Liver (tissue), 8 donors: ENCODE measurements at regions not wholly inside any gene's neighbourhood (a gene's known extent, or its start where the extent isn't known, plus 50 kb on each side); places are given as distances from the start of the nearest gene placed in this dataset.

ENCODE experiments used
- DNase-seq: peaks from one replicate; pipeline ENCODE4 v3.0.0-alpha.2; 2017; ENCODE audit warnings: low spot score
- H3K27ac ChIP-seq, 2 donors: one replicate each; pipeline ENCODE4 v1.7.0; 2013; ENCODE audit warnings: inconsistent platforms in 2 of 2, low read length in 2 of 2, control low read depth in 1 of 2, low read depth in 1 of 2, mild to moderate bottlenecking in 1 of 2
- H3K27me3 ChIP-seq, 4 donors: one replicate each; pipeline versions ENCODE4 v1.6.1 to v1.7.0; 2013; ENCODE audit warnings: low read length in 3 of 4, inconsistent platforms in 1 of 4, mild to moderate bottlenecking in 1 of 4, moderate library complexity in 1 of 4; ENCODE audit not compliant: control insufficient read depth in 4 of 4, insufficient read depth in 4 of 4
- H3K36me3 ChIP-seq, 4 donors: one replicate each; pipeline versions ENCODE4 v1.6.1 to v1.7.0; 2013; ENCODE audit warnings: low read length in 3 of 4, mild to moderate bottlenecking in 3 of 4, low read depth in 1 of 4, moderate library complexity in 1 of 4; ENCODE audit not compliant: control insufficient read depth in 4 of 4, insufficient read depth in 3 of 4
- H3K4me1 ChIP-seq, 4 donors: one replicate each; pipeline versions ENCODE4 v1.6.1 to v1.7.0; 2013; ENCODE audit warnings: low read length in 3 of 4, mild to moderate bottlenecking in 3 of 4, moderate library complexity in 1 of 4; ENCODE audit not compliant: control insufficient read depth in 4 of 4, insufficient read depth in 4 of 4
- H3K4me3 ChIP-seq, 3 donors: one replicate each; pipeline versions ENCODE4 v1.6.1 to v1.7.0; 2013; ENCODE audit warnings: low read length in 3 of 3, control low read depth in 1 of 3, low read depth in 1 of 3, mild to moderate bottlenecking in 1 of 3
- H3K9ac ChIP-seq, 2 donors: one replicate each; pipeline ENCODE4 v1.7.0; 2013; ENCODE audit warnings: low read length in 2 of 2, mild to moderate bottlenecking in 2 of 2, moderate library complexity in 2 of 2, control low read depth in 1 of 2, low read depth in 1 of 2
- H3K9me3 ChIP-seq, 4 donors: one replicate each; pipeline versions ENCODE4 v1.6.1 to v1.7.0; 2013; ENCODE audit warnings: low read length in 3 of 4; ENCODE audit not compliant: control insufficient read depth in 4 of 4
- EGR1 ChIP-seq, 2 donors: IDR thresholded peaks; 2 replicates each; pipeline ENCODE4 v1.6.1; 2016 to 2018; ENCODE audit warnings: antibody characterized with exemption in 2 of 2, low read depth in 2 of 2
- FOXA1 ChIP-seq: IDR thresholded peaks from 2 replicates; pipeline ENCODE4 v1.6.1; 2016; ENCODE audit warnings: antibody characterized with exemption
- FOXA2 ChIP-seq: IDR thresholded peaks from 2 replicates; pipeline ENCODE4 v1.6.1; 2016; ENCODE audit warnings: antibody characterized with exemption
- GABPA ChIP-seq, 2 donors: IDR thresholded peaks in 1 of 2; conservative IDR thresholded peaks in 1 of 2; 2 replicates each; pipeline ENCODE4 v1.6.1; 2016; ENCODE audit warnings: antibody characterized with exemption in 2 of 2, mild to moderate bottlenecking in 1 of 2, moderate library complexity in 1 of 2
- HNF4A ChIP-seq, 2 donors: conservative IDR thresholded peaks; 2 replicates each; pipeline ENCODE4 v1.6.1; 2016; ENCODE audit warnings: antibody characterized with exemption in 2 of 2, mild to moderate bottlenecking in 2 of 2
- HNF4G ChIP-seq: IDR thresholded peaks from 2 replicates; pipeline ENCODE4 v1.6.1; 2016; ENCODE audit warnings: antibody characterized with exemption
- JUND ChIP-seq, 2 donors: IDR thresholded peaks; 2 replicates each; pipeline ENCODE4 v1.6.1; 2016; ENCODE audit warnings: antibody characterized with exemption in 2 of 2
- NR2F2 ChIP-seq: IDR thresholded peaks from 2 replicates; pipeline ENCODE4 v1.6.1; 2016; ENCODE audit warnings: antibody characterized with exemption
- RAD21 ChIP-seq, 2 donors: IDR thresholded peaks; 2 replicates each; pipeline ENCODE4 v1.6.1; 2016; ENCODE audit warnings: antibody characterized with exemption in 2 of 2, mild to moderate bottlenecking in 2 of 2
- RXRA ChIP-seq, 2 donors: IDR thresholded peaks; 2 replicates each; pipeline ENCODE4 v1.6.1; 2017 to 2018; ENCODE audit warnings: antibody characterized with exemption in 2 of 2, mild to moderate bottlenecking in 1 of 2
- SP1 ChIP-seq: IDR thresholded peaks from 2 replicates; pipeline ENCODE4 v1.6.1; 2018; ENCODE audit warnings: antibody characterized with exemption, mild to moderate bottlenecking
- TAF1 ChIP-seq: conservative IDR thresholded peaks from 2 replicates; pipeline ENCODE4 v1.6.1; 2016; ENCODE audit warnings: antibody characterized with exemption, mild to moderate bottlenecking
- YY1 ChIP-seq: IDR thresholded peaks from 2 replicates; pipeline ENCODE4 v1.6.1; 2016; ENCODE audit warnings: antibody characterized with exemption, mild to moderate bottlenecking
- WGBS: extraction: QIAGEN DNeasy Blood & Tissue Kit; methylation state at CpG from one replicate; pipeline ENCODE4 v1.1.7; 2013; 5-methylcytosine and 5-hydroxymethylcytosine counted together
- TF ChIP-seq, protein P1 (sequence below): IDR thresholded peaks from 2 replicates; pipeline ENCODE4 v1.6.1; 2016; ENCODE audit warnings: antibody characterized with exemption, mild to moderate bottlenecking
- TF ChIP-seq, protein P2 (sequence below): IDR thresholded peaks from 2 replicates; pipeline ENCODE4 v1.6.1; 2016; ENCODE audit warnings: antibody characterized with exemption
- TF ChIP-seq, protein P3 (sequence below): fragments of 150-350 bp; IDR thresholded peaks from 2 replicates; pipeline ENCODE4 v1.5.1; 2017; ENCODE audit warnings: improper control_type of control experiment, low read depth, low read length; ENCODE audit not compliant: missing input control
- TF ChIP-seq, protein P4 (sequence below): IDR thresholded peaks from 2 replicates; pipeline ENCODE4 v1.6.1; 2016; ENCODE audit warnings: antibody characterized with exemption
- TF ChIP-seq, protein P5 (sequence below): IDR thresholded peaks from 2 replicates; pipeline ENCODE4 v1.6.1; 2016; ENCODE audit warnings: antibody characterized with exemption
- donor health status: healthy.
- donor health status: healthy.
- donor health status: healthy.
- donor health status: healthy.
- donor health status: healthy.

DNA sequence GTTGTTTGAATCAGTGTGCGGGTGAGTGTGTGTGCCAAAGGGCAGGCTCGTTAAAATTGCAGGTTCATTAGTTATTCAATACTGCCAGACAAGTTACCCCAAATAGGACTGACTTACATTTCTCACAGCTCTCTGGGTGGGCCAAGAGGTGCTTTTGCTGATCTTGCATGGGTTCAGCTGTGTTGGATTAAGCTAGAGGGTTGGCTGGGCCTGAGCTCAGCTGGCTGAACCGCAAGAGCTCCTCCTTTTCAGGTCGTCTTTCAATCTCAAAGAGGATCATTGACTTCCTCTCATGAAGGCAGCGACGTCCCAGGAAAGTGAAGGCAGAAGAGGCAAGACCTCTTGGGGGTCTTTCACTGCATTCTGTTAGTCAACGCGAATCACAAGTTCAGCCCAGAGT, 343.3 kb upstream of the FRG1 start:
- DNase-seq, result no peak
- Histone ChIP-seq H3K4me1 (no peaks in the 10 kb centered on the region), H3K9ac (no peak overlapping the region), H3K4me3 (no peak overlapping the region), H3K36me3 (no peaks in the 10 kb centered on the region), H3K27me3 (no peaks in the 10 kb centered on the region), H3K9me3 (no peaks in the 10 kb centered on the region), H3K27ac (no peak overlapping the region)
- WGBS, result 78% methylated on average over 8 of the region's 8 CpGs
- no peak for TF ChIP-seq TAF1
- no peak for TF ChIP-seq EGR1 (IDR thresholded peaks at IDR 0.05; ENCODE audit: low read depth in 2 of 2)
- no peak for TF ChIP-seq FOXA1
- TF ChIP-seq JUND (IDR thresholded peaks at IDR 0.05), result no peak
- TF ChIP-seq, protein P1, sequence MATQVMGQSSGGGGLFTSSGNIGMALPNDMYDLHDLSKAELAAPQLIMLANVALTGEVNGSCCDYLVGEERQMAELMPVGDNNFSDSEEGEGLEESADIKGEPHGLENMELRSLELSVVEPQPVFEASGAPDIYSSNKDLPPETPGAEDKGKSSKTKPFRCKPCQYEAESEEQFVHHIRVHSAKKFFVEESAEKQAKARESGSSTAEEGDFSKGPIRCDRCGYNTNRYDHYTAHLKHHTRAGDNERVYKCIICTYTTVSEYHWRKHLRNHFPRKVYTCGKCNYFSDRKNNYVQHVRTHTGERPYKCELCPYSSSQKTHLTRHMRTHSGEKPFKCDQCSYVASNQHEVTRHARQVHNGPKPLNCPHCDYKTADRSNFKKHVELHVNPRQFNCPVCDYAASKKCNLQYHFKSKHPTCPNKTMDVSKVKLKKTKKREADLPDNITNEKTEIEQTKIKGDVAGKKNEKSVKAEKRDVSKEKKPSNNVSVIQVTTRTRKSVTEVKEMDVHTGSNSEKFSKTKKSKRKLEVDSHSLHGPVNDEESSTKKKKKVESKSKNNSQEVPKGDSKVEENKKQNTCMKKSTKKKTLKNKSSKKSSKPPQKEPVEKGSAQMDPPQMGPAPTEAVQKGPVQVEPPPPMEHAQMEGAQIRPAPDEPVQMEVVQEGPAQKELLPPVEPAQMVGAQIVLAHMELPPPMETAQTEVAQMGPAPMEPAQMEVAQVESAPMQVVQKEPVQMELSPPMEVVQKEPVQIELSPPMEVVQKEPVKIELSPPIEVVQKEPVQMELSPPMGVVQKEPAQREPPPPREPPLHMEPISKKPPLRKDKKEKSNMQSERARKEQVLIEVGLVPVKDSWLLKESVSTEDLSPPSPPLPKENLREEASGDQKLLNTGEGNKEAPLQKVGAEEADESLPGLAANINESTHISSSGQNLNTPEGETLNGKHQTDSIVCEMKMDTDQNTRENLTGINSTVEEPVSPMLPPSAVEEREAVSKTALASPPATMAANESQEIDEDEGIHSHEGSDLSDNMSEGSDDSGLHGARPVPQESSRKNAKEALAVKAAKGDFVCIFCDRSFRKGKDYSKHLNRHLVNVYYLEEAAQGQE, result no peak
- TF ChIP-seq, protein P2, sequence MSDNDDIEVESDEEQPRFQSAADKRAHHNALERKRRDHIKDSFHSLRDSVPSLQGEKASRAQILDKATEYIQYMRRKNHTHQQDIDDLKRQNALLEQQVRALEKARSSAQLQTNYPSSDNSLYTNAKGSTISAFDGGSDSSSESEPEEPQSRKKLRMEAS, result no peak
- no peak for TF ChIP-seq SP1
- no peak for TF ChIP-seq GABPA (IDR thresholded peaks at IDR 0.05 in 1 of 2, conservative IDR thresholded peaks at IDR 0.05 in 1 of 2)
- no peak for TF ChIP-seq NR2F2
- TF ChIP-seq RXRA (IDR thresholded peaks at IDR 0.05), result no peak
- TF ChIP-seq HNF4A (conservative IDR thresholded peaks at IDR 0.05), result no peak
- TF ChIP-seq, protein P3, sequence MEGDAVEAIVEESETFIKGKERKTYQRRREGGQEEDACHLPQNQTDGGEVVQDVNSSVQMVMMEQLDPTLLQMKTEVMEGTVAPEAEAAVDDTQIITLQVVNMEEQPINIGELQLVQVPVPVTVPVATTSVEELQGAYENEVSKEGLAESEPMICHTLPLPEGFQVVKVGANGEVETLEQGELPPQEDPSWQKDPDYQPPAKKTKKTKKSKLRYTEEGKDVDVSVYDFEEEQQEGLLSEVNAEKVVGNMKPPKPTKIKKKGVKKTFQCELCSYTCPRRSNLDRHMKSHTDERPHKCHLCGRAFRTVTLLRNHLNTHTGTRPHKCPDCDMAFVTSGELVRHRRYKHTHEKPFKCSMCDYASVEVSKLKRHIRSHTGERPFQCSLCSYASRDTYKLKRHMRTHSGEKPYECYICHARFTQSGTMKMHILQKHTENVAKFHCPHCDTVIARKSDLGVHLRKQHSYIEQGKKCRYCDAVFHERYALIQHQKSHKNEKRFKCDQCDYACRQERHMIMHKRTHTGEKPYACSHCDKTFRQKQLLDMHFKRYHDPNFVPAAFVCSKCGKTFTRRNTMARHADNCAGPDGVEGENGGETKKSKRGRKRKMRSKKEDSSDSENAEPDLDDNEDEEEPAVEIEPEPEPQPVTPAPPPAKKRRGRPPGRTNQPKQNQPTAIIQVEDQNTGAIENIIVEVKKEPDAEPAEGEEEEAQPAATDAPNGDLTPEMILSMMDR, result no peak
- TF ChIP-seq FOXA2, result no peak
- no peak for TF ChIP-seq HNF4G
- TF ChIP-seq YY1, result no peak
- no peak for TF ChIP-seq RAD21 (IDR thresholded peaks at IDR 0.05)
- TF ChIP-seq, protein P4, sequence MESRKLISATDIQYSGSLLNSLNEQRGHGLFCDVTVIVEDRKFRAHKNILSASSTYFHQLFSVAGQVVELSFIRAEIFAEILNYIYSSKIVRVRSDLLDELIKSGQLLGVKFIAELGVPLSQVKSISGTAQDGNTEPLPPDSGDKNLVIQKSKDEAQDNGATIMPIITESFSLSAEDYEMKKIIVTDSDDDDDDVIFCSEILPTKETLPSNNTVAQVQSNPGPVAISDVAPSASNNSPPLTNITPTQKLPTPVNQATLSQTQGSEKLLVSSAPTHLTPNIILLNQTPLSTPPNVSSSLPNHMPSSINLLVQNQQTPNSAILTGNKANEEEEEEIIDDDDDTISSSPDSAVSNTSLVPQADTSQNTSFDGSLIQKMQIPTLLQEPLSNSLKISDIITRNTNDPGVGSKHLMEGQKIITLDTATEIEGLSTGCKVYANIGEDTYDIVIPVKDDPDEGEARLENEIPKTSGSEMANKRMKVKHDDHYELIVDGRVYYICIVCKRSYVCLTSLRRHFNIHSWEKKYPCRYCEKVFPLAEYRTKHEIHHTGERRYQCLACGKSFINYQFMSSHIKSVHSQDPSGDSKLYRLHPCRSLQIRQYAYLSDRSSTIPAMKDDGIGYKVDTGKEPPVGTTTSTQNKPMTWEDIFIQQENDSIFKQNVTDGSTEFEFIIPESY, result no peak
- TF ChIP-seq, protein P5, sequence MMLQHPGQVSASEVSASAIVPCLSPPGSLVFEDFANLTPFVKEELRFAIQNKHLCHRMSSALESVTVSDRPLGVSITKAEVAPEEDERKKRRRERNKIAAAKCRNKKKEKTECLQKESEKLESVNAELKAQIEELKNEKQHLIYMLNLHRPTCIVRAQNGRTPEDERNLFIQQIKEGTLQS, result no peak
